SU-DHL-6 (cell line): ENCODE measurements at regions not wholly inside any gene's neighbourhood (a gene's known extent, or its start where the extent isn't known, plus 50 kb on each side); places are given as distances from the start of the nearest gene placed in this dataset.

ENCODE experiments used
- EZH2phosphoT487 ChIP-seq: fragments of 200-600 bp; sonication (generic), shearing (Covaris generic); conservative IDR thresholded peaks from 2 replicates; pipeline ENCODE4 v1.6.1; 2018; ENCODE audit warnings: mild to moderate bottlenecking, antibody characterized with exemption, low read length, moderate library complexity, mixed read lengths
- TF ChIP-seq, protein P1 (sequence below): fragments of 200-600 bp; sonication (generic); IDR thresholded peaks from one replicate; pipeline ENCODE4 v1.5.1; 2017; ENCODE audit warnings: antibody characterized with exemption, mild to moderate bottlenecking, low read length, moderate library complexity; ENCODE audit not compliant: insufficient read depth, poor library complexity, severe bottlenecking

- no peak for TF ChIP-seq EZH2phosphoT487
- TF ChIP-seq, protein P1, sequence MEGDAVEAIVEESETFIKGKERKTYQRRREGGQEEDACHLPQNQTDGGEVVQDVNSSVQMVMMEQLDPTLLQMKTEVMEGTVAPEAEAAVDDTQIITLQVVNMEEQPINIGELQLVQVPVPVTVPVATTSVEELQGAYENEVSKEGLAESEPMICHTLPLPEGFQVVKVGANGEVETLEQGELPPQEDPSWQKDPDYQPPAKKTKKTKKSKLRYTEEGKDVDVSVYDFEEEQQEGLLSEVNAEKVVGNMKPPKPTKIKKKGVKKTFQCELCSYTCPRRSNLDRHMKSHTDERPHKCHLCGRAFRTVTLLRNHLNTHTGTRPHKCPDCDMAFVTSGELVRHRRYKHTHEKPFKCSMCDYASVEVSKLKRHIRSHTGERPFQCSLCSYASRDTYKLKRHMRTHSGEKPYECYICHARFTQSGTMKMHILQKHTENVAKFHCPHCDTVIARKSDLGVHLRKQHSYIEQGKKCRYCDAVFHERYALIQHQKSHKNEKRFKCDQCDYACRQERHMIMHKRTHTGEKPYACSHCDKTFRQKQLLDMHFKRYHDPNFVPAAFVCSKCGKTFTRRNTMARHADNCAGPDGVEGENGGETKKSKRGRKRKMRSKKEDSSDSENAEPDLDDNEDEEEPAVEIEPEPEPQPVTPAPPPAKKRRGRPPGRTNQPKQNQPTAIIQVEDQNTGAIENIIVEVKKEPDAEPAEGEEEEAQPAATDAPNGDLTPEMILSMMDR, result no peak
Observed at GRCh38 chr6:15894973-15895725, 232.3 kb upstream of the DTNBP1 start.
